Activated CD4-positive, alpha-beta T cell treated with anti-CD3 and anti-CD28 coated beads, Interleukin-2, amount 10 ng/mL, durations not matched to agents 7 days and 5 days (primary cell): ENCODE measurements at regions not wholly inside any gene's neighbourhood (a gene's known extent, or its start where the extent isn't known, plus 50 kb on each side); places are given as distances from the start of the nearest gene placed in this dataset.
"Not testable (repeated sequence)": the region's sequence is repeated elsewhere in the genome, so short reads cannot be mapped to it uniquely, and the experiment has no call there.

Experiments used
- CTCF ChIA-PET: fragments of 350-600 bp; sonication (Branson Sonifier 250); formaldehyde crosslinking; loops from one replicate; lab custom pipeline; 2021; ENCODE audit warnings: antibody characterized with exemption; lab: Charles Lee
- POLR2A ChIA-PET: fragments of 350-600 bp; sonication (Branson Sonifier 250); formaldehyde crosslinking; loops from one replicate; lab custom pipeline; 2021; ENCODE audit warnings: antibody characterized with exemption; lab: Charles Lee
- DNase-seq: peaks from one replicate; pipeline ENCODE4 v3.0.0-alpha.2; 2020
- H3K27ac Mint-ChIP-seq: one replicate; pipeline ENCODE4 v1.8.0; 2021; ENCODE audit warnings: mild to moderate bottlenecking, moderate library complexity, mixed read lengths
- H3K27me3 Mint-ChIP-seq: one replicate; pipeline ENCODE4 v1.8.0; 2021; ENCODE audit warnings: mixed read lengths
- H3K36me3 Mint-ChIP-seq: one replicate; pipeline ENCODE4 v1.8.0; 2021; ENCODE audit warnings: low read depth, mixed read lengths
- H3K4me1 Mint-ChIP-seq: one replicate; pipeline ENCODE4 v1.8.0; 2021; ENCODE audit warnings: mixed read lengths
- H3K4me3 Mint-ChIP-seq: one replicate; pipeline ENCODE4 v1.8.0; 2021; ENCODE audit warnings: mild to moderate bottlenecking, moderate library complexity, mixed read lengths
- H3K9me3 Mint-ChIP-seq: one replicate; pipeline ENCODE4 v1.8.0; 2021; ENCODE audit warnings: mixed read lengths

DNA sequence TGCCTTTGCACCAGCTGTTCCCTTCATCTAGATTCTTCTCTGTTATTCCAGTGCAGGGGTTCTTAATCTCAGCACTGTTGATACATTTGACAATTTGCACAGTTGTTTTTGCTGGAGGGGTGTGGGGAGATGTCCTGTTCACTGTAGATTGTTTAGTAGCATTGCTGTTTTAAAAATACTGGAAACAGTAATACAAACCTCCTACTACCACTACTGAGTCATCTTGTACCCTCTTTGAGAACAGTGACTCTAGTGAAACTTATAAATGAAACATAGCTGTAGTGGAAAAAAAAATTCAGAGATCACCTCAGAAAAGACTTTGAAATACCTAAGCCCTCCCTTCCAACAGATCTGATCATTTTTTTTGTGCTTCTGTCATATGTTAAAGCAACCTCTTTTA lies 154.8 kb upstream of the TMEM196 start:
- Mint-ChIP-seq H3K36me3 (no peaks in the 10 kb centered on the region), H3K9me3 (no peaks in the 10 kb centered on the region), H3K4me1 (no peaks in the 10 kb centered on the region), H3K27me3 (no peaks in the 10 kb centered on the region), H3K27ac (no peak overlapping the region), H3K4me3 (no peak overlapping the region)
- CTCF ChIA-PET: no interaction called here
- POLR2A ChIA-PET: no interaction called here
- no peak for DNase-seq

DNA sequence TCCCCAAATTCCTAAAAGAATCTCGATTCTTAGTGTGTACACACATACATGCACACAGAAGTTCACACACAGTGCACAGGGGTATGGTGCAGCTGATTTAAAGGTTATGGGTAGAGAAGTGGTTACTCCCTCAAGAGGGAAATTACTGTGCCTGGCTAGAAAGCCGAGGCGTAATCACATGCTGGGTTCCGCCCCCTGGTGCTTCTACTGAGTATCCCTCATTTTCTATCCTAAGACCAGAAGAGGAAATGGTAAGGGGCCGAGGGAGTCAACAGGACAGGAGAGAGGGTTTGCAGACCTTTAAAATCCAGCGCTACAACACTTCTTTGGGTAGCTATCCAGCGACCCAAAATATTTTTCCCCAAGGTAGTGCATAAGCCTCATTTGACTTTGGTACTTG lies 147.3 kb upstream of the TMEM196 start:
- no peaks in the 10 kb centered on the region for H3K36me3 Mint-ChIP-seq
- H3K9me3 Mint-ChIP-seq: no peaks in the 10 kb centered on the region
- no peaks in the 10 kb centered on the region for H3K4me1 Mint-ChIP-seq
- no peak for DNase-seq
- H3K27ac Mint-ChIP-seq: no peak overlapping the region
- POLR2A ChIA-PET: no interaction called here
- no peak overlapping the region for H3K4me3 Mint-ChIP-seq
- H3K27me3 Mint-ChIP-seq: no peaks in the 10 kb centered on the region
- CTCF ChIA-PET: no interaction called here

DNA sequence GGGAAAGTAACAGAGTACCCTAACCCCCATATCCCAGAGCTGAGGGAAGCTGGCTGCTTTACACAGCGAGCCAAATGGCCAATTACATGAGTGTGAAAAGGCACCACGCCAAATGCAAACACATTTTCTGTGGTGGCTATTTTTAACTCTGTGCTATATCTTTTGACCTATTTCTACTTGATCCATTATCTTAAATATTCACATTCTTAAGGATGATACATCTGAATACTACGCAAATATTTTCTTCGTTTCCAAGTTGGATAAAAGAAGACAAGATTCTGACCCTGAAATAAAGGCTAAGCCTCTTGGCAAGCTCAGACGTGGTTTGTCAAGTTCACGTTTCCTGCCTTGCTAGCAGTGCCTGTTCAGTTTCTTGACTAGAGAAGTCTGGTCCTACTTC lies 146.7 kb upstream of the TMEM196 start:
- no peaks in the 10 kb centered on the region for H3K27me3 Mint-ChIP-seq
- POLR2A ChIA-PET: no interaction called here
- CTCF ChIA-PET: no interaction called here

DNA sequence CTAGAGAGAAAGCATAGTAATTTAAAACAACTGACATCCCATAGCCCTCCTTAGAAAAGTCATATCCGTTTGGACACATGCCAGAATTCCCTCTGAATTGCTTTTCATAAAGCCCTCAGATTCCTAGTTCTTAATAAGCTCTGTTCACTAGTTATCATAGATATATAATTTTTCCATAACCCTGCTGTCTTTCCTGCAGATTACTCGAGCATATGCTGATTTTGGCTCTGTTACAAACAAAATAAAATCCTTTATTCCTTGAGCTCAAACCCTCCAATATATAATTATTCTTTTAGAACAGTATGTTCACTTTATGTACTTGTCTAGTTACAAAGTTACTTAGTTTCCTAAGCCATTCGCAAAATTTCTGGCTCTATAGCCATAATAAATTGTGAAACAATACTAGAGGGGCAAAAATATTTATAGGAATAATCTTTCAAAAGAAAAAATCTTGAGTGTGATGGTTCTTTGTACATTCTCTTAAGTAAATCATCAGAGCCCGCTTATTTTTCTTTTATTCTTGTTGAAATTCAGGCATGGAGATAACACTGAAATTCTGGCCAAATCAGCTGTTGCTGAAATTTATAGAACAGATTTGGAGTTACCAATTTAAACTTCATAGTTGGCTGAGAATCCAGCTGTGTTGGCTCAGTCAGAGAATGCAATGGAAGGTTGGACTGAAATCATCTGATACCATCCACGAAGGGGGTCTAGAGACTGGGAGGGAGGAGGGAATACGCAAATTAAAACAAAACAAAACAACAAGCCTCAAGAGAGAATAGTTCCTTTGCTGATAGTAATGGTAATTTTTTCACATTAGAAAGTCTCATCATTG lies 146.1 kb upstream of the TMEM196 start:
- Mint-ChIP-seq H3K4me1 (no peaks in the 10 kb centered on the region), H3K36me3 (no peaks in the 10 kb centered on the region), H3K27me3 (no peaks in the 10 kb centered on the region), H3K4me3 (no peak overlapping the region), H3K27ac (no peak overlapping the region), H3K9me3 (no peaks in the 10 kb centered on the region)
- ChIA-PET CTCF (no interaction called here), POLR2A (no interaction called here)
- DNase-seq: no peak

More for the DNA sequence above, 146.7 kb upstream of the TMEM196 start:
- H3K4me3 Mint-ChIP-seq: no peak overlapping the region
- H3K4me1 Mint-ChIP-seq: no peaks in the 10 kb centered on the region
- no peaks in the 10 kb centered on the region for H3K36me3 Mint-ChIP-seq
- DNase-seq: no peak
- H3K27ac Mint-ChIP-seq: no peak overlapping the region
- no peaks in the 10 kb centered on the region for H3K9me3 Mint-ChIP-seq

DNA sequence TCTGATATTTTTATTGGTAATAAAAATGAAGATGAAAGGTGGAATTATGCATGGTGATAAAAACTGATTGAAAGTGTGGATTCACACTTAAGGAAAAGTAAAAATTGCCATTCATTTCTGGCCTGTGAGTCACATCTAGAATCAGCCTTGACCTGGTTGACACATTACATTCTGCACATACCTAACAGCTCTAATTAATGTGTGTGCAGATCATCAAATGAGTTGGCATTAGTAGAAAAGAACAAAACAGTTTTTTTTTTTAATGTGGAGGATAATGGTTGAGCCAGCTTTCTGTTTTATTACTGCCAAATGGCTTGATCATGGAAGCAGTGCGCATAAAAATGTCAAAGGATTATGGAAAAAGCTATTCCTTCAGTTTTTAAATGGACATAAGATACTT lies 142.6 kb upstream of the TMEM196 start:
- Mint-ChIP-seq H3K4me3 (no peak overlapping the region), H3K9me3 (no peaks in the 10 kb centered on the region), H3K36me3 (no peaks in the 10 kb centered on the region), H3K27me3 (no peaks in the 10 kb centered on the region), H3K4me1 (no peaks in the 10 kb centered on the region), H3K27ac (no peak overlapping the region)
- CTCF ChIA-PET: interaction anchor here (1.4 kb wide), 1 partner anchor 10 kb away, joined by 3 read pairs; no protein-coding TSS in a partner anchor
- no peak for DNase-seq
- POLR2A ChIA-PET: interaction anchor here (0.6 kb wide), 1 partner anchor 800 kb away, joined by 4 read pairs; no protein-coding TSS in a partner anchor

DNA sequence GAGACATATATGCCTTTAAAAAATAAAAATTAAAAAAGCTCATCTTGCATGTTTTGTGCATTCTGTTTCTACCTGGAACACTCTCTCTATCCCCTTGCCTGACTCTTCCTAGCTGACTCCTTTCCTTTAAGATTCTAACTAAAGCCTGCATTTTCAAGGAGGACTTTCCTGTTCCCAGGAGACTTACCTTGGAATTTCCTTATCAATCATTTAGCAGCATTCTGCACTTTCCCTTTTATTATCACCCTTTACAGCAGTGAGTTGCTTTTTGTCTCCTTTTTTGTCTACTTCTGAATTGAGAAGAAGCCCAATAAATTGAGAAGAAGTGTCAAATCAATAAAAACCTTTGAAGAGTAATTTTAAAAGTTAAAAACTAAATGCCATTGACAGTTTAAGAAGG lies 142.2 kb upstream of the TMEM196 start:
- no peak overlapping the region for H3K4me3 Mint-ChIP-seq
- H3K9me3 Mint-ChIP-seq: no peaks in the 10 kb centered on the region
- POLR2A ChIA-PET: interaction anchor here (0.6 kb wide), 1 partner anchor 800 kb away, joined by 4 read pairs; no protein-coding TSS in a partner anchor
- DNase-seq: no peak
- CTCF ChIA-PET: interaction anchor here (1.4 kb wide), 1 partner anchor 9 kb away, joined by 3 read pairs; no protein-coding TSS in a partner anchor
- no peaks in the 10 kb centered on the region for H3K4me1 Mint-ChIP-seq
- no peaks in the 10 kb centered on the region for H3K36me3 Mint-ChIP-seq
- H3K27me3 Mint-ChIP-seq: no peaks in the 10 kb centered on the region
- H3K27ac Mint-ChIP-seq: no peak overlapping the region

DNA sequence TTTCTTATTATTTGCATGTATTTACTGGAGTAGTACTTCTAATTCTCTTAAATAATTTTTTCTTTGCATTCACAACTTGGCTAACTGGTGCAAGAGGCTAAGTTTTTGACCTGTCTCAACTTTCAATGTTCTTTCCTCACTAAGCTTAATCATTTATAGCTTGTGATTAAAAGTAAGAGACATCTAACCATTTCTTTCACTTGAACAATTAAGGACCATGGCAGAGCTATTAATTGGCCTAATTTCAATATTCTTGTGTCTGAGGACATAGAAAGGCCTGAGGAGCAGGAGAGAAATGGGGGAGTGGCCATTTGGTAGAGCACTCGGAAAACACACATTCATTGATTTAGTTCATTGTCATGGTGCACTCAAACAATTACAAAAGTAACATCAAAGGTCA lies 141.4 kb upstream of the TMEM196 start:
- Mint-ChIP-seq H3K4me3 (no peak overlapping the region), H3K9me3 (no peaks in the 10 kb centered on the region), H3K4me1 (no peaks in the 10 kb centered on the region), H3K36me3 (no peaks in the 10 kb centered on the region), H3K27ac (no peak overlapping the region), H3K27me3 (no peaks in the 10 kb centered on the region)
- ChIA-PET POLR2A (no interaction called here), CTCF (interaction anchor here (1.4 kb wide), 1 partner anchor 9 kb away, joined by 3 read pairs; no protein-coding TSS in a partner anchor)
- no peak for DNase-seq

DNA sequence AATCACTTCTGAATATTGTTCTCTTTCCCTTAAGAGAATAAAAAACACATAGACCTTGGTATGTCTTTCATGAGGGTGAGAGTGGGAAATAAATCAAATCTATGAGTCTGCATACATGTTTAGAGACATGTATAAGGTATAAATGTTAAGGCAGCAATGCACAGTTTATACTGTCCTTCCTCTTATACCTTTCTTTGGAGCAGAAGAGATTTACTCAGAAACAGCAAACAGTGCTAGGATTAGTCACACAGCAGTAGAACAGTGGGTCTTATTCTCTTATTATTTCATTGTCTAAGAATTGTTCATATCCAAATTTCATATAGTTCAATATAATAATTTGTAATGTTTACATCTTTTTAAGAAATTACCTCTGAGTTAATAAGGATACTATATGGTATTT lies 126.7 kb upstream of the TMEM196 start:
- POLR2A ChIA-PET: no interaction called here
- Mint-ChIP-seq H3K9me3 (no peaks in the 10 kb centered on the region), H3K27me3 (no peaks in the 10 kb centered on the region), H3K4me1 (no peaks in the 10 kb centered on the region), H3K4me3 (no peak overlapping the region), H3K27ac (no peak overlapping the region), H3K36me3 (no peaks in the 10 kb centered on the region)
- CTCF ChIA-PET: no interaction called here
- no peak for DNase-seq

DNA sequence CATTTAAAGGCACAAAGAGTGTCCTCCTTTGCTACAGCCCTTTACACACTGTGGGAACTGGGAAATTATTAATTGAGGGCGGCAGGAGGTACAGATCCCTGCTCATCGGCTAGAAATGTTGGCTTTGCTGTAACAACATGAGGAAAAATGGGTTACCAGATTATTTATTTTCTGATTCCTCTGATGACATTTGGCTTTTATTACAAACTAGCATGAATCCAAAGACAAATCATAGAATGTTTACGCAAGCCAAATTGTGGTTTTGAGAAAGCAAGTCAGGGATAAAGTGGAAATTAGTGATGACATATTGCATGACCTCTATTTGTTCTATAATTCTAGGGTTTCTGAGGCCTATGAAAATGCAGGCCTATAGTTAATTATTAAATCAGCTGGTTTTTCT lies 126.1 kb upstream of the TMEM196 start:
- Mint-ChIP-seq H3K4me3 (no peak overlapping the region), H3K9me3 (no peaks in the 10 kb centered on the region), H3K4me1 (no peaks in the 10 kb centered on the region), H3K27ac (no peak overlapping the region), H3K36me3 (no peaks in the 10 kb centered on the region), H3K27me3 (no peaks in the 10 kb centered on the region)
- POLR2A ChIA-PET: no interaction called here
- CTCF ChIA-PET: no interaction called here
- no peak for DNase-seq

DNA sequence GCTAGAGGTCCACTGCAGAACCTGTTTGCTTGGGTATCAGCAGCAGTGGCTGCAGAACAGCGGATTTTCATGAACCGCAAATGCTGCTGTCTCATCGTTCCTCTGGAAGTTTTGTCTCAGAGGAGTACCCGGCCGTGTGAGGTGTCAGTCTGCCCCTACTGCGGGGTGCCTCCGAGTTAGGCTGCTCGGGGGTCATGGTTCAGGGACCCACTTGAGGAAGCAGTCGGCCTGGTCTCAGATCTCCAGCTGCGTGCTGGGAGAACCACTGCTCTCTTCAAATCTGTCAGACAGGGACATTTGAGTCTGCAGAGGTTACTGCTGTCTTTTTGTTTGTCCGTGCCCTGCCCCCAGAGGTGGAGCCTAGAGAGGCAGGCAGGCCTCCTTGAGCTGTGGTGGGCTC lies 109.5 kb upstream of the TMEM196 start:
- H3K9me3 Mint-ChIP-seq, DNase-seq, H3K36me3 Mint-ChIP-seq, CTCF ChIA-PET, H3K4me1 Mint-ChIP-seq, H3K4me3 Mint-ChIP-seq, POLR2A ChIA-PET, H3K27me3 Mint-ChIP-seq, H3K27ac Mint-ChIP-seq: not testable (repeated sequence)

DNA sequence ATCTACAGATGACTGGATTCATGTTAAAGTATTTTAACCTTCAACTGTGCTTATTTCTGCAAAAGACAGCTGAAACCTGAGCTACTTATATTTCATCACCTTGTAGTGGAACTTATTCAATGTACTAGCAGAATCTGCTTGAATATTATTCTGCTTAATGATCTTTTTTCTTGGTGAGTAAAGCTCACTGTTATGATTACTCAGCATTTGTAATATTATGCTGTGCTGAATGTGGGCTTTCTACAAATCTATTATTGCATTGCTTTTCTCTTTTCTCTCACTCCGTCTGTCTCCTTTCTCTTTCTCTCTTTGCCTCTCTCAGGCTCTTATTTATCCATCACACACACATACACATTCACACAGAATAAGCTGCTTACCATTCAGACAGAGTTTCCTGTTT lies 98.7 kb upstream of the TMEM196 start:
- no peak for DNase-seq
- Mint-ChIP-seq H3K27ac (no peak overlapping the region), H3K4me3 (no peak overlapping the region), H3K9me3 (no peaks in the 10 kb centered on the region), H3K27me3 (no peaks in the 10 kb centered on the region), H3K4me1 (no peaks in the 10 kb centered on the region), H3K36me3 (no peaks in the 10 kb centered on the region)
- CTCF ChIA-PET: no interaction called here
- POLR2A ChIA-PET: no interaction called here

DNA sequence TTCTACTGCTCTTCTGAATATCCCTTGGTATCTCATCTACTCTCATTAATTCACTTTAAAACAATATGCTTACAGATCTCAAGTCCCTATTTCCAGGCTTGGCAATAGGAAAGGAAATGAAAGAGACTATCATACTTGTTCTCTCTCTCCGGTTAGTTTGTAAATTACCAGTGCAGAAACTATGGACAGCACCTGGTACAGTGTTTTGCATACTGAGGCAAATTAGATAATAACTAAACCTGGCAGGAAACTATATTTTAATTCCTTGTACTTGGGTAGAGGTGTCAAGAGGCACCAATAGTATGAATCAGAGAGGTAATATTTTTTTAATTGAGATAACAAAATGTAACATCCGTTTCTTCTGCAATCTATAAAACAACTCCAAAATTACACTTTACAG lies 97.7 kb upstream of the TMEM196 start:
- Mint-ChIP-seq H3K36me3 (no peaks in the 10 kb centered on the region), H3K4me1 (no peaks in the 10 kb centered on the region), H3K27me3 (no peaks in the 10 kb centered on the region), H3K27ac (no peak overlapping the region), H3K9me3 (no peaks in the 10 kb centered on the region), H3K4me3 (no peak overlapping the region)
- no peak for DNase-seq
- ChIA-PET POLR2A (no interaction called here), CTCF (no interaction called here)

DNA sequence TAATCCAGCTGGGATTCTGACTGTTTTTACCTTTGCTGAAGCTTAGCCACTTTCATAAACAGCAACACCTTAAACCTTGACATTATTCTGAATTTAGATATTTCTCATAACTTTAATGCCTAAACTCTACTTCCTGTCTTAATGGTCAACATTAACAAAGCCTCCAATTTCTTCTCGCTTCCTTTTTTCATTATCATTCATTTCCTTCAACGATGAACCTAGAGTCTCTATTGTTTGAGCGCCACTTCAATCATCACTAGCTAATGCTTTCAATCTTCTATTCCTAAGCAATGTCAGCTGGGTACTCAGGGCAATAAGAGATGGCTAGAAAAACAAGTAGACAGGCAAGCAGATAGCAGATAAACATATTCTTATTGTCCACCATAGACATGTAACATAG lies 96.6 kb upstream of the TMEM196 start:
- no peak overlapping the region for H3K4me3 Mint-ChIP-seq
- no peaks in the 10 kb centered on the region for H3K27me3 Mint-ChIP-seq
- H3K9me3 Mint-ChIP-seq: no peaks in the 10 kb centered on the region
- no peaks in the 10 kb centered on the region for H3K36me3 Mint-ChIP-seq
- CTCF ChIA-PET: no interaction called here
- POLR2A ChIA-PET: no interaction called here
- no peaks in the 10 kb centered on the region for H3K4me1 Mint-ChIP-seq
- DNase-seq: no peak
- H3K27ac Mint-ChIP-seq: no peak overlapping the region
